ENCODE measurements at regions not wholly inside any gene's neighbourhood (a gene's known extent, or its start where the extent isn't known, plus 50 kb on each side); places are given as distances from the start of the nearest gene placed in this dataset.

- H3K36me3 Mint-ChIP-seq: no peaks in the 10 kb centered on the region
- no peaks in the 10 kb centered on the region for H3K9me3 Mint-ChIP-seq
- TF ChIP-seq TP53 (CRISPR knock-in tag; IDR thresholded peaks at IDR 0.05) (no peak), ZNF423 (CRISPR knock-in tag; IDR thresholded peaks at IDR 0.05) (no peak), CREB1 (CRISPR knock-in tag; IDR thresholded peaks at IDR 0.05) (no peak), HMGA2 (CRISPR knock-in tag; IDR thresholded peaks at IDR 0.05) (no peak), ZNF512 (CRISPR knock-in tag; IDR thresholded peaks at IDR 0.05; ENCODE audit: borderline replicate concordance) (no peak)
- TF ChIP-seq, protein P1, sequence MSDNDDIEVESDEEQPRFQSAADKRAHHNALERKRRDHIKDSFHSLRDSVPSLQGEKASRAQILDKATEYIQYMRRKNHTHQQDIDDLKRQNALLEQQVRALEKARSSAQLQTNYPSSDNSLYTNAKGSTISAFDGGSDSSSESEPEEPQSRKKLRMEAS (CRISPR knock-in tag; IDR thresholded peaks at IDR 0.05): no peak
- H3K27me3 Mint-ChIP-seq (ENCODE audit: low read depth): peaks cover 2% of the 10 kb centered on the region; the same call in 1 of the 2 replicates
- CTCF ChIA-PET: interaction anchor here (0.6 to 5.0 kb wide), 19 partner anchors 8 to 312 kb away, joined by 3 to 45 read pairs (median 4); no protein-coding TSS in a partner anchor
- ATAC-seq (peak; percentile 27), DNase-seq (ENCODE audit: low spot score) (no peak)
- H3K4me1 Mint-ChIP-seq: peaks cover 3% of the 10 kb centered on the region; the same call in 1 of the 2 replicates
- H3K4me3 Mint-ChIP-seq: no peak overlapping the region
- H3K27ac Mint-ChIP-seq: no peak overlapping the region
- POLR2A ChIA-PET: no interaction called here
Measured at GRCh38 chr7:142523821-142524460, 225.3 kb upstream of the PRSS1 start.

DNA sequence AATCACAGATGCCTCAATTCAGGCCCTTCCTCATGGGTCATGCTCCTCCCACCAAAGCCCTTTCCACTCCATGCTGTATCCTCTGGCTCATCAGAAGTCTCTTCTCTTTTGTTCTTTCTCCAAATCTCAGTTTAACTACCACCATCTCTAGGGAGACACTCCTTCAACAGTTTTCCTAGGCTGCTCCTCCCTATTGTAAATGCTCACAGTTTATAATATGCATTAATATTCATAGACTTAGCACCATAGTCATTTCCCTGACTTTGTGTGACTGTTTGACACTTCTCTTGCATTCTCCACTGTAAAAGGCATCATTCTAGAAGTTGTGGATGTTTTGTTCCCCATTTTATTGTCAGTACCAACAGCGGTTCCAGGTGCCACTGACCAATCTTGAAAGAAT is 226.5 kb upstream of the PRSS1 start:
- Mint-ChIP-seq H3K36me3 (no peaks in the 10 kb centered on the region), H3K4me3 (no peak overlapping the region), H3K27me3 (ENCODE audit: low read depth) (peaks cover 2% of the 10 kb centered on the region; the same call in 1 of the 2 replicates), H3K4me1 (no peaks in the 10 kb centered on the region), H3K9me3 (no peaks in the 10 kb centered on the region), H3K27ac (no peak overlapping the region)
- CTCF ChIA-PET: interaction anchor here (0.6 to 5.0 kb wide), 8 partner anchors 12 to 184 kb away, joined by 3 to 45 read pairs (median 4); no protein-coding TSS in a partner anchor
- POLR2A ChIA-PET: no interaction called here
- no peak for ATAC-seq
- no peak for DNase-seq (ENCODE audit: low spot score)
- TF ChIP-seq CREB1 (CRISPR knock-in tag; IDR thresholded peaks at IDR 0.05) (no peak), RELA (CRISPR knock-in tag; IDR thresholded peaks at IDR 0.05; ENCODE audit: borderline replicate concordance) (no peak), CDX4 (CRISPR knock-in tag; IDR thresholded peaks at IDR 0.05; ENCODE audit: borderline replicate concordance) (no peak), ZNF219 (CRISPR knock-in tag; IDR thresholded peaks at IDR 0.05; ENCODE audit: borderline replicate concordance) (no peak), KAT7 (CRISPR knock-in tag; IDR thresholded peaks at IDR 0.05; ENCODE audit: borderline replicate concordance) (no peak), IRF2 (CRISPR knock-in tag; IDR thresholded peaks at IDR 0.05; ENCODE audit: borderline replicate concordance, low read depth) (no peak), ZNF425 (CRISPR knock-in tag; conservative IDR thresholded peaks at IDR 0.05) (no peak), NR1H2 (CRISPR knock-in tag; IDR thresholded peaks at IDR 0.05) (no peak), FOXP1 (CRISPR knock-in tag; IDR thresholded peaks at IDR 0.05; ENCODE audit: borderline replicate concordance) (no peak)
- TF ChIP-seq, protein P2, sequence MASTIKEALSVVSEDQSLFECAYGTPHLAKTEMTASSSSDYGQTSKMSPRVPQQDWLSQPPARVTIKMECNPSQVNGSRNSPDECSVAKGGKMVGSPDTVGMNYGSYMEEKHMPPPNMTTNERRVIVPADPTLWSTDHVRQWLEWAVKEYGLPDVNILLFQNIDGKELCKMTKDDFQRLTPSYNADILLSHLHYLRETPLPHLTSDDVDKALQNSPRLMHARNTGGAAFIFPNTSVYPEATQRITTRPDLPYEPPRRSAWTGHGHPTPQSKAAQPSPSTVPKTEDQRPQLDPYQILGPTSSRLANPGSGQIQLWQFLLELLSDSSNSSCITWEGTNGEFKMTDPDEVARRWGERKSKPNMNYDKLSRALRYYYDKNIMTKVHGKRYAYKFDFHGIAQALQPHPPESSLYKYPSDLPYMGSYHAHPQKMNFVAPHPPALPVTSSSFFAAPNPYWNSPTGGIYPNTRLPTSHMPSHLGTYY (CRISPR knock-in tag; IDR thresholded peaks at IDR 0.05): no peak
- TF ChIP-seq, protein P3, sequence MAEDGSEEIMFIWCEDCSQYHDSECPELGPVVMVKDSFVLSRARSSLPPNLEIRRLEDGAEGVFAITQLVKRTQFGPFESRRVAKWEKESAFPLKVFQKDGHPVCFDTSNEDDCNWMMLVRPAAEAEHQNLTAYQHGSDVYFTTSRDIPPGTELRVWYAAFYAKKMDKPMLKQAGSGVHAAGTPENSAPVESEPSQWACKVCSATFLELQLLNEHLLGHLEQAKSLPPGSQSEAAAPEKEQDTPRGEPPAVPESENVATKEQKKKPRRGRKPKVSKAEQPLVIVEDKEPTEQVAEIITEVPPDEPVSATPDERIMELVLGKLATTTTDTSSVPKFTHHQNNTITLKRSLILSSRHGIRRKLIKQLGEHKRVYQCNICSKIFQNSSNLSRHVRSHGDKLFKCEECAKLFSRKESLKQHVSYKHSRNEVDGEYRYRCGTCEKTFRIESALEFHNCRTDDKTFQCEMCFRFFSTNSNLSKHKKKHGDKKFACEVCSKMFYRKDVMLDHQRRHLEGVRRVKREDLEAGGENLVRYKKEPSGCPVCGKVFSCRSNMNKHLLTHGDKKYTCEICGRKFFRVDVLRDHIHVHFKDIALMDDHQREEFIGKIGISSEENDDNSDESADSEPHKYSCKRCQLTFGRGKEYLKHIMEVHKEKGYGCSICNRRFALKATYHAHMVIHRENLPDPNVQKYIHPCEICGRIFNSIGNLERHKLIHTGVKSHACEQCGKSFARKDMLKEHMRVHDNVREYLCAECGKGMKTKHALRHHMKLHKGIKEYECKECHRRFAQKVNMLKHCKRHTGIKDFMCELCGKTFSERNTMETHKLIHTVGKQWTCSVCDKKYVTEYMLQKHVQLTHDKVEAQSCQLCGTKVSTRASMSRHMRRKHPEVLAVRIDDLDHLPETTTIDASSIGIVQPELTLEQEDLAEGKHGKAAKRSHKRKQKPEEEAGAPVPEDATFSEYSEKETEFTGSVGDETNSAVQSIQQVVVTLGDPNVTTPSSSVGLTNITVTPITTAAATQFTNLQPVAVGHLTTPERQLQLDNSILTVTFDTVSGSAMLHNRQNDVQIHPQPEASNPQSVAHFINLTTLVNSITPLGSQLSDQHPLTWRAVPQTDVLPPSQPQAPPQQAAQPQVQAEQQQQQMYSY (CRISPR knock-in tag; IDR thresholded peaks at IDR 0.05): no peak
- TF ChIP-seq, protein P4, sequence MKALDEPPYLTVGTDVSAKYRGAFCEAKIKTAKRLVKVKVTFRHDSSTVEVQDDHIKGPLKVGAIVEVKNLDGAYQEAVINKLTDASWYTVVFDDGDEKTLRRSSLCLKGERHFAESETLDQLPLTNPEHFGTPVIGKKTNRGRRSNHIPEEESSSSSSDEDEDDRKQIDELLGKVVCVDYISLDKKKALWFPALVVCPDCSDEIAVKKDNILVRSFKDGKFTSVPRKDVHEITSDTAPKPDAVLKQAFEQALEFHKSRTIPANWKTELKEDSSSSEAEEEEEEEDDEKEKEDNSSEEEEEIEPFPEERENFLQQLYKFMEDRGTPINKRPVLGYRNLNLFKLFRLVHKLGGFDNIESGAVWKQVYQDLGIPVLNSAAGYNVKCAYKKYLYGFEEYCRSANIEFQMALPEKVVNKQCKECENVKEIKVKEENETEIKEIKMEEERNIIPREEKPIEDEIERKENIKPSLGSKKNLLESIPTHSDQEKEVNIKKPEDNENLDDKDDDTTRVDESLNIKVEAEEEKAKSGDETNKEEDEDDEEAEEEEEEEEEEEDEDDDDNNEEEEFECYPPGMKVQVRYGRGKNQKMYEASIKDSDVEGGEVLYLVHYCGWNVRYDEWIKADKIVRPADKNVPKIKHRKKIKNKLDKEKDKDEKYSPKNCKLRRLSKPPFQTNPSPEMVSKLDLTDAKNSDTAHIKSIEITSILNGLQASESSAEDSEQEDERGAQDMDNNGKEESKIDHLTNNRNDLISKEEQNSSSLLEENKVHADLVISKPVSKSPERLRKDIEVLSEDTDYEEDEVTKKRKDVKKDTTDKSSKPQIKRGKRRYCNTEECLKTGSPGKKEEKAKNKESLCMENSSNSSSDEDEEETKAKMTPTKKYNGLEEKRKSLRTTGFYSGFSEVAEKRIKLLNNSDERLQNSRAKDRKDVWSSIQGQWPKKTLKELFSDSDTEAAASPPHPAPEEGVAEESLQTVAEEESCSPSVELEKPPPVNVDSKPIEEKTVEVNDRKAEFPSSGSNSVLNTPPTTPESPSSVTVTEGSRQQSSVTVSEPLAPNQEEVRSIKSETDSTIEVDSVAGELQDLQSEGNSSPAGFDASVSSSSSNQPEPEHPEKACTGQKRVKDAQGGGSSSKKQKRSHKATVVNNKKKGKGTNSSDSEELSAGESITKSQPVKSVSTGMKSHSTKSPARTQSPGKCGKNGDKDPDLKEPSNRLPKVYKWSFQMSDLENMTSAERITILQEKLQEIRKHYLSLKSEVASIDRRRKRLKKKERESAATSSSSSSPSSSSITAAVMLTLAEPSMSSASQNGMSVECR (CRISPR knock-in tag; IDR thresholded peaks at IDR 0.05; ENCODE audit: borderline replicate concordance): no peak
